GM18951 (cell line): ENCODE measurements at regions not wholly inside any gene's neighbourhood (a gene's known extent, or its start where the extent isn't known, plus 50 kb on each side); places are given as distances from the start of the nearest gene placed in this dataset.
"Not testable (repeated sequence)": the region's sequence is repeated elsewhere in the genome, so short reads cannot be mapped to it uniquely, and the experiment has no call there.

Experiments used
- POLR2A ChIP-seq: IDR thresholded peaks from 4 replicates; pipeline ENCODE4 v1.6.1; 2011; ENCODE audit warnings: mild to moderate bottlenecking; ENCODE audit not compliant: insufficient read length, insufficient read depth; ENCODE audit errors: extremely low read depth
- in situ Hi-C: fragments of 300-500 bp; cut with MboI; formaldehyde crosslinking; loops from one replicate; pipeline ENCODE4 v1.12.0; 2022; ENCODE audit warnings: low sequenced_read_pairs, mixed read lengths, inconsistent platforms; ENCODE audit not compliant: unreplicated experiment

DNA sequence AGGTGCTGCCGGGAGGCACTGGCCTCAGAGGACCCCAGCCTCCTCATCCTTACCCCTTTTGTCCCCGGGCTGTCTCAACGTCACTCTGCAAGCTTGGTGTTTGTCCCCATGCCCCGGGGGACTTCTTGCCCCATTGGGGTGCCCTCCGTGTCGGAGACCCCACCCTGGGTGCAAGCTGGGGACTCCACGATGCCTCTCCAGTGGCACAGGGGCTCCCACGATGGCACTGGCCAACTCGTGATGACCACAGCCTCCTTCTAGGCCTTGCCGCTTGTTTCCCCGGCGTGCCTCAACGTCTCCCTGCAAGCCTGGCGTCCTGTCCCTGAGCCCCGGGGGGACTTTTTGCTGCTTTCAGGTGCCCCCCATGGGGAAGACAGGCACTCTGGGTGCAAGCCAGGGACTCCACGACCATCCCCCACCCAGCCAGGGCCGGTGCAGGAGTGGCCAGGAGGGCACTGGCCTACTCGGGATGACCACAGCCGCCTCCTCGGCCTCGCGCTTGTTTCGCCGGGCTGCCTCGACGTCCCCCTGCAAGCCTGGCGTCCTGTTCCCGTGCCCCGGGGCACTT is 237.0 kb downstream of the TUBA3C start:
- in situ Hi-C loops, result no loop called here

DNA sequence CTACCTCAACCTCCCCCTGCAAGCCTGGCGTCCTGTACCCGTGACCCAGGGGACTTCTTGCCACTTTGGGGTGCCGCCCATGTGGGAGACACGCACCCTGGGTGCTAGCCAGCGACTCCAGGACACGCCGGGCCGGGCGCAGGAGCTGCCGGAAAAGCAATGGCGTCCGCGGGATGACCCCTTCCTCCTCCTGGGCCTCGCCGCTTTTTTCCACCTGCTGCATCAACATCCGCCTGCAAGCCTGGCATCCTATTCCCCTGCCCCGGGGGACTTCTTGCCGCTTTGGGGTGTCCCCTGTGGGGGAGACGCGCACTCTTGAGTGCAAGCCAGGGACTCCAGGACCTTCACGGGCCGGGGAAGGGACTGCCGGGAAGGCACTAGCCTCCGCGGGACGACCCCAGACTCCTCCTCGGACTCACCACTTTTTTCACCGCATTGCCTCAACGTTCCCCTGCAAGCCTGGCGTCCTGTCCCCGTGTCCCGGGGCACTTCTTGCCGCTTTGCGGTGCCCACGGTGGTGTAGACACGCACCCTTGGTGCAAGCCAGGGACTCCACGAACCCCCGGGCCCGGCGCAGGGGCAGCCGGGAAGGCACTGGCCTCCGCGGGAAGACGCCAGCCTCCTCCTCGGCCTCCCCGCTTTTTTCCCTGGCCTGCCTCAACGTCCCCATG is 237.8 kb downstream of the TUBA3C start:
- TF ChIP-seq POLR2A, result no peak
- in situ Hi-C loops, result no loop called here

More for the DNA sequence above, 237.0 kb downstream of the TUBA3C start:
- no peak for TF ChIP-seq POLR2A

DNA sequence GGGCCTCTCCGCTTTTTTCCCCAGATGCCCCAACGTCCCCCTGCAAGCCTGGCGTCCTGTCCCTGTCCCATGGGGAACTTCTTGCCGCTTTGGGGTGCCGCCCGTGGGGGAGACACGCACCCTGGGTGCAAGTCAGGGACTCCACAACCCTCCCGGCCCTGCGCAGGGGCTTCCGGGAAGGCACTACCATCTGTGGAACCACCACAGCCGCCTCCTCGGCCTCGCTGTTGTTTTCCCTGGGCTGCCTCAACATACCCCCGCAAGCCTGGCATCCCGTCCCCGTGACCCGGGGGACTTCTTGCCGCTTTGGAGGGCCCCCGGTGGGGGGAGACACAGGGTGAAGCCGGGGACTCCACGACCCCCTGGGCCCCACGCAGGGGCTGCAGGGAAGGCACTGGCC is 238.4 kb downstream of the TUBA3C start:
- no peak for TF ChIP-seq POLR2A
- in situ Hi-C loops, result no loop called here

DNA sequence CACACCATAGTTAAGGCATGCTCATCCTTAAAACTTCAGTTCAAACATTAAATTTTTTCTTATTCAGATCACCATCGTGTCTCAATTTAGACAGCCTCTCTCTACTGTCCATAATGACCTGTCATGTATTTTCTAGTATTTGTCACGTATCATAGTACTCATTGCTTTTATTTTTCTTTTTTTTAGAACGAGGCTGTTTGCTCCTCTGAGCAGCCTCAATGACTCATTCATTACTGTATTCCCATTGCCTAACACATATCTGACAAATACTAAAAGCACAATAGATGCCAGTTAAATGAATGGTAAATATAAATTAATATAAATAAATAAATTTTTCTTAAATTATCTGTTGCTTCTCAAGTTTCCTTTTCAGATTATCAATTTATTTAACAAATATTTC is 245.5 kb downstream of the TUBA3C start:
- no peak for TF ChIP-seq POLR2A
- in situ Hi-C loops, result no loop called here

DNA sequence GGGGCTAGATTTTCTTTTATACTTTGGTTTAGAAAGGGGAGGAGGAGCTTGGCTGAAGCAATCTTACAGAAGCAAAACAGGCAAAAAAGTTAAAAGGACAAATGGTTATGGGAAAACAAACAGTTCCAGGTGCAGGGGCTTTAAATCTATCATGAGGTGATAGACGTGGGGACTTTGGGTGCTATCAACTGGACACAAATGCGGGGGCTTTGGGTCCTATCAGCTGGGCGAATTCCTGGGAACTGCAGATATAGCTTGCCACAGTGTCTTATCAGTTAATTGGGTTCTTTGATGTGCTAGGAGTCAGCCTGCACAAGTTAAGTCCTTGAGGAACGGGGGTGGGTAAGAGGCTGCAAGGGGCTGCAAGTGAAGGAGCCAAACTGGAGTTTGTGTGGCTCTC is 260.6 kb downstream of the TUBA3C start:
- in situ Hi-C loops, result no loop called here

DNA sequence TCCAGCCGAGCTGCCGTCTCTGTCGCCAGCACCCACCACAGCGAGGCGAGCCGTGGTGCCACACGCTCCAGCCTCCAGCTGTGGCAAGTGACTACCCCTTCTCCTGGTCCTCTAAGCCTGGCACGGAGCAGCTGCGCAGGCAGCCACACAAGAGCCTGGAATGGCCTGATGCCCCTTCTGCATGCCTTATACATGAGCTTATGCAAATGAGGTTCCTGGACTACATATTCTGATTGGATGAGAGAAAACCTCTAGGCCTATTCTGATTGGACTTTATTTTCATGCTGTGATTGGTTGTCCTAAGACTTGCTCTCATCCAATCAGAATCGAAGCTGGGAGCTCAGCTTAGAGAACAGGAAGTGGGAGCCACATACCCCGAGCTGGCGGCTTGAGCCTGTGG is 276.5 kb downstream of the TUBA3C start:
- in situ Hi-C loops, result not testable (repeated sequence)

More for the DNA sequence above, 260.6 kb downstream of the TUBA3C start:
- TF ChIP-seq POLR2A, result no peak

DNA sequence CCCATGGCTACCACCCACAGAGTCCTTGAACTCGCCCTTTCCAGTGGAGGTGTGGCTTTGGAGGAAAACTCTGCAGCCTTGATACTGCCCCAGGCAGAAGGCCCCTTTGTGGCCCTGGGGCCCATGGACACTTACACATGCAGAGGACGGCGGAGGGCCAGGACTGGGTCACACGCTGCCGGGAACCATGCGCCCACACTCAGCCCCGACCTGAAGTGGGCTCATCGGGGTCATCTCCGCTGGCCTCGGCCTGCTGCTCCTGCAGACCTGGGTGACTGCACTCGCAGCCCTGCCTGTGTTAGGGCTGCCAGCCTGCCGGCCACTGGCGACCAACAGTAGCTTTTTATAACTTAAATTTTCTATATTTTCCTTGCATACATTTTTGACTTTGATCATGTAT is 286.2 kb downstream of the TUBA3C start:
- in situ Hi-C loops, result loop anchor here (10.0 kb wide), 1 partner anchor 681 kb away; no protein-coding TSS in a partner anchor

DNA sequence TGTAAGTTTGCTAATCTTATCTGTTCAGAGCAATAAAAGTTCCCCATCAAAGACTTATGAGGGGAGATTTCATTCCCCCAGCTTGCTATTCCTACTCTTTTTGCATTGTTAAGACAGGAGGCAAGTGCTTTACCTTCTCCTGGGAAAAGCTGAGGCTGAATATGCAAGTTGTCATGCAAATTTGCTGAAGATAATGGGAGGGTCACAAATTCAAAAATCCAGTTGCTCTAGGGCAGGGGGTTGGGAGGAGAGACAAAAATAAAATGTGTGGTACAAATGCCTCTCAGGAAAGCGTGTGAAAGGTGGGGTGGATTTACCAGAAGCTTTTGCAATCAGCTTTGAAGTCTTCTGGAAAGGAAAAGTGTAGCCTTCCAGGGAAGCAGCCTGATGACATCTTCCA is 290.4 kb downstream of the TUBA3C start:
- in situ Hi-C loops, result loop anchor here (10.0 kb wide), 1 partner anchor 676 kb away; no protein-coding TSS in a partner anchor

DNA sequence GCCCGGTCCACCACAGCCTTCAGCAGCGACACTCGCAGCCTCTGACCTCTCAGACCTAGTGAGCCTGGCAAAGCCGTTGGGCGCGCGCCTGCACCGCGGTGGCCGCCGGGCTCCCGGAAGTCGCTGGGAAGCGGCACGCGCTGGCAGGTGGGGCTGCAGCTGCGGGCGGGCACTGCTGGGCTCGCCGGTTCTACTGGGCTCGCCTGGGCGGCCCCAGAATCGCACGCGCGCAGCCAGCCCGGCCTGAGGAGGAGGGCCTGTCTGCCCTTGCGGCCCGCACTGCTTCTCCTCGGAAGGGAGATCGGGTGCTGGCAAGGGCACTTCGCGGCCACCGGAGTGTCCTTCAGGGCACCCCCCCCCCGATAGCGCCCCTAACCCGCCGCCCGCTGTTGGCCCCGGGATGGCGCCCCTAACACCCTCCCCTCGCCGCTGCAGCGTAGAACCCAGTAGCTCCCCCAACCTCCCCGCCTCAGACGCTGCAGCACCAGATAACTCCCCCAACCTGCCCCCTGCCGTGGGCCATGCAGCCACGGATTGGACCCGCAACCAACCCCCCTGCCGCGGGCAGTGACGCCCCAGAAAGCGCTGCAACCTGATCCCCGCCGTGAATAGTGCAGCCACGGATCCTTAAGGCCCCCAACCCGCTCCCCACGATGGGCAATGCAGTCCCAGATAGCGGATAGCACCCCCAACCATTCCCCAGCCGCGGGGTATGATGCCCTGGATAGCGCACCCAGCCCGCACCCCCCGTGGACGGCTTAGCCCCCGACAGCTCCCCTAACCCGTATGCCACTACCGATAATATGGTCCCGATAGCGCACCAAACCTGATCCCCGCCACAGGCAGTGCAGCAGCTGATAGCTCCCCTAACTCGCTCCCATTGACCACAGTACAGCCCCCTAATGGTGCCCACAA is 306.5 kb downstream of the TUBA3C start:
- in situ Hi-C loops, result not testable (repeated sequence)

DNA sequence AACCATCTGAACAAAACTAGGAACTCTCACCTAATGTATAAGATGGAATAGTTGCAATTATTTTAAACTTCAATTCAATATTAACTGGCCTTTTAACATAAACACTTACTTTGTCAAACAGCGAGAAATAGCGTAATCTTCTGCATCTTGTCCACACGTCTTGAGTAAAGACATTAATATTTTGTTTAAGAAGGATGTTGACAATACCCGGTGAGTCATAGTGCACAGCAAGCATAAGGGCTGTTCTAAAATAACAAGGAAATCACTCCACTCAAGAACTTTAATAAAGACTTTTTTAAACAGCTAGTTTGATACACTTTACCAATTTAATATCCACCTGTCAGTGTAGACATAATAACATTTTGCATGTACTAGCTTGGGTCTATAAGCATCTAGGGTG is 311.1 kb downstream of the TUBA3C start:
- in situ Hi-C loops, result not testable (repeated sequence)

DNA sequence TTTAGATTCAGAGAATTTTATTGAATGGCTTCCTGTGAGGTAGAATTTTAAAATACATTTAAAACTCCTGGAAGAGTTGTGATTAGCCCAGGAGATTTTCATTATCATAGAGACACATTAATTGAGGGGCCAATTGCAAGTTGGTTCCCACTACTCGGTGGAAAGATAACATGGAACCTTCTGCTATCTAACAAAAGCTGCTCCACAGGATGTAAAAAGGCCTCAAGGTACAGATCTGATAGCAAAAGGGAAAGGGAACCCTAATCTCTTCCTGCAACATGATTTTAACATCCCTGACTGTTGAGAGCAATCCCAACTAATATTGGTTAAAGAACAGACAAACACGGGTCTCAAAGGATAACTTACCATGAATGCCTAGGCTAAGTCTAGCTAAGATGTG is 312.3 kb downstream of the TUBA3C start:
- in situ Hi-C loops, result not testable (repeated sequence)

DNA sequence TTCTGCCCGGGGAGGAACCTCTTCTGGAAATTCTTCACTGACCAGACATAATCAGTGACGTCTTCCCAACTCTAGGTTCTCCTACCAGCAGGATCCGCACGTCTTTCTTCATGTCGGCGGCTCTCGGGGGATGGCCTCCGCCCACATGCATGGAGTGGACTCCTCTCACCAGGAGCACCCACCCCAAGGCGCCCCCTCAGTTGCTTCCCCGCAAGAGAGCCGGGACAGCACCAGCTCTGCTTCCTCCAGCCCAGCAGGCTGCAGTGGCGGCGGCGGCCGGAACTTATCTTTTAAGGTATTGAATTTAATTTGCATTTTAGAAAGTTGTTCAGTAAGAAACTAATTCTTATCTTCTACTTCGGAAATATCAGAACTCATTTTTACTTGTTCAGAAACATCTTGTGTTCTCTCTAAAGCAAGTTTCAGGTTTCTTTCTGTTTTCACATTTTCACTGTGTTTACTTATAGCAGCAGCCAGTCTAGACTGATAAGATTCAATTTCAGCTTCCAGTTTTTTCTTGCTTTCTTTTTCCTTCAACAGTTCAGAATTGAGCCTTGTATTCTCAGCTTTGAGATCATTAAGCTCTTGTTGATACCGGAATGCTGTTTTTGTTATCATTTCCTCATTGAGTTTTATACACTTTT is 343.5 kb downstream of the TUBA3C start:
- in situ Hi-C loops, result not testable (repeated sequence)

DNA sequence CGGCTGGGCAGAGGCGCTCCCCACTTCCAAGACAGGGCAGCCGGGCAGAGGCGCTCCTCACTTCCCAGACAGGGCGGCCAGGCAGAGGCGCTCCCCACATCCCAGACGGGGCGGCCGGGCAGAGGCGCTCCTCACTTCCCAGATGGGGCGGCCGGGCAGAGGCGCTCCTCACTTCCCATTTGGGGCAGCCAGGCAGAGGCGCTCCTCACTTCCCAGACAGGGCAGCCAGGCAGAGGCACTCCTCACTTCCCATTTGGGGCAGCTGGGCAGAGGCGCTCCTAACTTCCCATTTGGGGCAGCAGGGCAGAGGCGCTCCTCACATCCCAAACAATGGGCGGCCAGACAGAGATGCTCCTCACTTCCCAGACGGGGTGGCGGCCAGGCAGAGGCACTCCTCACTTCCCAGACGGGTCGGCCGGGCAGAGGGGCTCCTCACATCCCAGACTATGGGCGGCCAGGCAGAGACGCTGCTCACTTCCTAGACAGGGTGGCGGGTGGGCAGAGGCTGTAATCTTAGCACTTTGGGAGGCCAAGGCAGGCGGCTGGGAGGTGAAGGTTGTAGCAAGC is 344.4 kb downstream of the TUBA3C start:
- in situ Hi-C loops, result not testable (repeated sequence)

DNA sequence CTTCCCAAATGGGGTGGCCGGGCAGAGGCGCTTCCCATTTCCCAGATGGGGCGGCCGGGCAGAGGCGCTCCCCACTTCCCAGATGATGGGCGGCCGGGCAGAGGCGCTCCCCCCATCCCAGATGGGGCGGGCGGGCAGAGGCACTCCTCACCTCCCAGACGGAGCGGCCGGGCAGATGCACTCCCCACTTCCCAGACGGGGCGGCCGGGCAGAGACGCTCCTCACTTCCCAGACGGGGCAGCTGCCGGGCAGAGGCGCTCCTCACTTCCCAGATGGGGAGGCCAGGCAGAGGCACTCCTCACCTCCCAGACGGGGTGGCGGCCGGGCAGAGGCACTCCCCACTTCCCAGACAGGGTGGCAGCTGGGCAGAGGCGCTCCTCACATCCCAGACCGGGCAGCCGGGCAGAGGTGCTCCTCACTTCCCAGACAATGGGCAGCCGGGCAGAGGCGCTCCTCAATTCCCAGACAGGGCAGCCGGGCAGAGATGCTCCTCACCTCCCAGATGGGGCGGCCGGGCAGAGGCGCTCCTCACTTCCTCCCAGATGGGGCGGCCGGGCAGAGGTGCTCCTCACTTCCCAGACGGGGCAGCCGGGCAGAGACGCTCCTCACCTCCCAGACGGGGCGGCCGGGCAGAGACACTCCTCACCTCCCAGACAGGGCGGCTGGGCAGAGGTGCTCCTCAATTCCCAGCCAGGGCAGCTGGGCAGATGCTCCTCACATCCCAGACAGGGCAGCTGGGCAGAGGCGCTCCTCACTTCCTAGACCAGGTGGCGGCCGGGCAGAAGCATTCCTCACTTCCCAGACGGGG is 345.0 kb downstream of the TUBA3C start:
- in situ Hi-C loops, result not testable (repeated sequence)

DNA sequence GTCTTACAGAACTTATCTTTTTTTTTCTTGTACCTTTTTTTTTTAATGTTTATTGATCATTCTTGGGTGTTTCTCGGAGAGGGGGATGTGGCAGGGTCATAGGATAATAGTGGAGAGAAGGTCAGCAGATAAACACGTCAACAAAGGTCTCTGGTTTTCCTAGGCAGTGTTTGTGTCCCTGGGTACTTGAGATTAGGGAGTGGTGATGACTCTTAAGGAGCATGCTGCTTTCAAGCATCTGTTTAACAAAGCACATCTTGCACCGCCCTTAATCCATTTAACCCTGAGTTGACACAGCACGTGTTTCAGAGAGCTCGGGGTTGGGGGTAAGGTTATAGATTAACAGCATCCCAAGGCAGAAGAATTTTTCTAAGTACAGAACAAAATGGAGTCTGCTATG is 345.9 kb downstream of the TUBA3C start:
- in situ Hi-C loops, result not testable (repeated sequence)

DNA sequence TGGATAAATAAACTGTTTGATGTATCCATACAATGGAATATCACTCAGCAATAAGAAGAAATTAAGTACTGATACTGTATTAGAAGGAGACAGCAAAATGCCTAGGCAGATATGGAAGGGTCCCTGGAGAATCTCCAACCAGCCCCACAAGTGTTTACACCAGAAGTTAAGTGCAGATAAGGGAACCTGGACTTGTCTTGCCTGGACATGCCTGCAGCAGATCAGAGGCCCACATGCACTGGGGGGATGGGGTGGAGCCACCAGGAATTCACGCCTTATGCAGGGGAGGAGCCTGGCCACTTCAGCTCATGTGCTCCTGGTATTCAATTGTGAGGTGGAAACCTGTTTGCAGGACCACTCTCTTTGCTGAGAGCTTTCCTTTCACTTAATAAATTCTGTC is 356.9 kb downstream of the TUBA3C start:
- in situ Hi-C loops, result not testable (repeated sequence)

DNA sequence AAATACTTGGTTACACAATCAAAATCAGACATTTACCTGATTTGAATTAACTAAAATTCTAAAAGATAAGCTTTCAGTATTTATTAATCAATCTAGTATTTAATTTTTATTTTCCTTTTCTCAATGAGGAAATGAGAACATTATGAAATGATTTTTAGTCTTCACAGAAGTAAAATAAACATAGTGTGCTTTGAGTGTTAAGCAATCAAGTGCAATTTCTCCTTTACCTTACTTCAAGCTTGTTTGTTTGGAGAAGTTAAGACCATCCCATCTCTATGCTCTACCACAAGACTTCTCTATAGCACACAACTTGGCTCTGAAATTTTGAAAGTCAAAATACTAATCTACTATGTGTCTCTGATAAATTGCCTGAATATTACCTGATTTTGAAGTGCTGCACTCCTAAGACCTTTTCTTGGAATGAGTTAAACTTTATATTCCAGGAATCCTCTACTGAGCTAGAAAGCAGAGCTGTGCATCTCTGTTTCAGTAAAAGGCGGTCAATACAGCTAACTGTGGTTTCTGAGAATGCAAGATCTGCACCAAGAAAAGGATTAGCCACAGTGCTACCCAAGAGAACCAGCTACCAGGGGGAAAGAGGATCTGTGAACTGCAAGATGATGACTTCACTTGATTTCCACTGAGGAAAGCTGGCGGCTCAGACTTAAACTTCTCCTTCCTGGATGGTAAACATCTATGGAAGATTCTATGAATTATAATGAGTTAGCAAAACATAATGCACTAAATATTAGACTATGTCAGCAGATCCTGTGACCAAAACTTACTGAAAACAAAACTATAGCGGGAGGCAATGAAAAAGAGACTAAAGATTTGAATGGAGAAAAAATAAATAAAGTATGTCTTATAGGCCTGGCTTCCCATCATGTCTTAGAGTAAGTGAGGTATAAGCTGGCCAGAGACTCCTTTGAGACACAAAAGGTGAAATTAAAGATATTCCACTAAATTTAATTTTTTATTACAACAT is 358.7 kb downstream of the TUBA3C start:
- in situ Hi-C loops, result not testable (repeated sequence)
